IPS-20b (cell line): ENCODE measurements at regions not wholly inside any gene's neighbourhood (a gene's known extent, or its start where the extent isn't known, plus 50 kb on each side); places are given as distances from the start of the nearest gene placed in this dataset.
A peak's percentile ranks its signal among the peaks of the same experiment; 100 is the strongest.

Source experiments
- H3K27ac ChIP-seq: one replicate; pipeline ENCODE4 v1.5.1; 2013; ENCODE audit warnings: low read length
- H3K27me3 ChIP-seq: 2 replicates; pipeline ENCODE4 v1.6.1; 2013; ENCODE audit warnings: mild to moderate bottlenecking, low read length, inconsistent platforms; ENCODE audit not compliant: insufficient read depth
- H3K36me3 ChIP-seq: 2 replicates; pipeline ENCODE4 v1.6.1; 2013; ENCODE audit warnings: low read depth, mild to moderate bottlenecking, inconsistent platforms, low read length, moderate library complexity; ENCODE audit not compliant: insufficient read depth
- H3K4me1 ChIP-seq: 2 replicates; pipeline ENCODE4 v1.6.1; 2013; ENCODE audit warnings: mild to moderate bottlenecking, control low read depth, inconsistent platforms, low read length, moderate library complexity; ENCODE audit not compliant: insufficient read depth
- H3K4me3 ChIP-seq: 2 replicates; pipeline ENCODE4 v1.5.1; 2013; ENCODE audit warnings: mild to moderate bottlenecking, low read length, inconsistent platforms
- H3K9ac ChIP-seq: 2 replicates; pipeline ENCODE4 v1.6.1; 2013; ENCODE audit warnings: low read depth, mild to moderate bottlenecking, inconsistent platforms, low read length, moderate library complexity
- H3K9me3 ChIP-seq: 2 replicates; pipeline ENCODE4 v1.6.1; 2013; ENCODE audit warnings: mild to moderate bottlenecking, low read depth, low read length, inconsistent platforms; ENCODE audit not compliant: insufficient read depth

- Histone ChIP-seq H3K27me3 (peaks cover 49% of the 10 kb centered on the region), H3K4me3 (no peak overlapping the region), H3K9ac (no peak overlapping the region)
These were observed 148.4 kb upstream of the KCTD1 start for GRCh38 chr18:26696786-26697185.

DNA sequence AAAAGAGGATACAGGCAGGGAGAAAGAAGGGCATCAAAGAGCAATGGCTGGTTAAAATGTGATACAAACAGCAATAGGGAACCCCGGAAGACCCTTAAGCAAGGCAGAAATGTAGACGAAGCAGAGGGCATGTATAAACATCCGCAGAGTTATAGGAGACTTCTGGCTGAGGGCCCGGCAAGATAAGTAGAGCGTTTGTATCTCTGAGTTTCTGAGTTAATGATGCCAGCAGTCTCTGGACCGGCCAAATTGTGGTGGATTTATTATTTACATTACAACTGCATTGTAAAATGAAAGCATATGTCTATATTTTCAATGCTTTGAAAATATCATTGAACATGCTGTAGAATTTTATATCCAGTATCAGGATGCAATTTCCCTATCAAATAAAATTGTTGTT is 148.0 kb upstream of the KCTD1 start:
- no peak overlapping the region for H3K9ac ChIP-seq
- no peaks in the 10 kb centered on the region for H3K36me3 ChIP-seq
- no peak overlapping the region for H3K4me3 ChIP-seq
- peaks cover 44% of the 10 kb centered on the region for H3K27me3 ChIP-seq
- H3K4me1 ChIP-seq: 0 out of 2 replicates have a peak, but pooled peaks cover 3% of the 10 kb centered on the region
- no peaks in the 10 kb centered on the region for H3K9me3 ChIP-seq
- H3K27ac ChIP-seq: no peak overlapping the region

More at GRCh38 chr18:26696786-26697185, 148.4 kb upstream of the KCTD1 start:
- Histone ChIP-seq H3K36me3 (no peaks in the 10 kb centered on the region), H3K27ac (no peak overlapping the region), H3K9me3 (no peaks in the 10 kb centered on the region), H3K4me1 (0 out of 2 replicates have a peak, but pooled peaks cover 3% of the 10 kb centered on the region)

DNA sequence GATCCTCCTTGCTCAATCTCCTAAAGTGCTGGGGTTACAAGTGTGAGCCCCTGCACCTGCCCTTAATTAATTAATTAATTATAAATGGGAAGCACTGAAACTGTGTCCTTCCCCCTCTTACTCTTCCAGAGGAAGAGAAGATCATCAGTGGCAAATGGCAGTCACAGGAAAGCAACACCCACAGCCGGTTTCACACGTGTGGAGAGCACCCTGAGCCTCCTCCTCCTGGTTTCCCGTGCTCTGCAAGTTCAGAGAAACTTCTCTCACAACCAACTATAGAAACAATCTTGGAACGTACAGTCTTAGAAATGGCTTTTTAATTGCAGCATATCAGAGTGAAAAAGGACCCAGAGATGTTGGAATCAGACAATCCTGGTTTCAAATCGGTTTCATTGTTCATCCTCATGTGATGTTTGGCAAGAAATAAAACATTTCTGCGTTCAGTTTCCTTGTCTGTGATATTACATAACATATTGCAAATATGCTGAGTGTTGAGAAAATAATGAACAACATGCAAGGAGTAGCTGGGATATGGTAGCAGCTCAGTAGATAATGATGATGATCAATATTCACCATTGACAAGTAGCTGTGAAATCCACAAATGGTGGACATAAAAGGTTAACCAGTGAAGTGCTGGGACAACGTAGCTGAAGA is 141.0 kb upstream of the KCTD1 start:
- Histone ChIP-seq H3K4me1 (peaks cover 24% of the 10 kb centered on the region), H3K27ac (no peak overlapping the region), H3K36me3 (no peaks in the 10 kb centered on the region), H3K9me3 (no peaks in the 10 kb centered on the region), H3K4me3 (no peak overlapping the region), H3K9ac (no peak overlapping the region), H3K27me3 (no peaks in the 10 kb centered on the region)

GRCh38 chr18:26686532-26686931 is 138.2 kb upstream of the KCTD1 start:
- Histone ChIP-seq H3K4me1 (peaks cover 24% of the 10 kb centered on the region), H3K36me3 (no peaks in the 10 kb centered on the region), H3K9me3 (no peaks in the 10 kb centered on the region), H3K27me3 (peaks cover 2% of the 10 kb centered on the region; the same call in 1 of the 2 replicates), H3K27ac (no peak overlapping the region), H3K4me3 (no peak overlapping the region), H3K9ac (no peak overlapping the region)

- Histone ChIP-seq H3K27me3 (peaks cover 9% of the 10 kb centered on the region; the same call in 1 of the 2 replicates), H3K9ac (no peak overlapping the region; the same call in 1 of the 2 replicates), H3K9me3 (no peaks in the 10 kb centered on the region), H3K27ac (no peak overlapping the region), H3K36me3 (no peaks in the 10 kb centered on the region), H3K4me3 (no peak overlapping the region), H3K4me1 (peaks cover 24% of the 10 kb centered on the region)
These were observed 137.2 kb upstream of the KCTD1 start for GRCh38 chr18:26685438-26686157.

DNA sequence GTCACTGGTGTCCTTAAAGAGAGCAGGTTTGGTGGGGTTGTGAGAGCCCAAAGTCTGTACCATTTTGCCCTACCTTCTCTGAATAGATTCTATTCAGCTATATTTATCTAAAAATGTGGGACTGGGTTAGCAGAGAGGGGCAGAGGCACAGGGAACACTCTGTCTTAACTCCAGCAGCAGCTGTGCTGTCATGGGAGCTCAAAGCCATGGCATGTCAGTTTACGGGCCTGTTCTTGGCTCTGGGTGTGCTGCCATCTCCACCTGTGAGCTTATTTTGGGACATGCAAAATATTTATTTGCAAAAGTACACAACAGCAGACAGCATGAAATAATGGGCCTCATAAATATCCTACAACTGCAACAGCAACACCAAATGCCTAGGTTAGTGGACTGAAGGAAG is 129.6 kb upstream of the KCTD1 start:
- H3K36me3 ChIP-seq: no peaks in the 10 kb centered on the region
- peaks cover 3% of the 10 kb centered on the region; the same call in 1 of the 2 replicates for H3K9me3 ChIP-seq
- no peak overlapping the region for H3K4me3 ChIP-seq
- no peaks in the 10 kb centered on the region for H3K4me1 ChIP-seq
- no peak overlapping the region for H3K9ac ChIP-seq
- H3K27me3 ChIP-seq: peaks cover 15% of the 10 kb centered on the region; the same call in 1 of the 2 replicates
- no peak overlapping the region for H3K27ac ChIP-seq

DNA sequence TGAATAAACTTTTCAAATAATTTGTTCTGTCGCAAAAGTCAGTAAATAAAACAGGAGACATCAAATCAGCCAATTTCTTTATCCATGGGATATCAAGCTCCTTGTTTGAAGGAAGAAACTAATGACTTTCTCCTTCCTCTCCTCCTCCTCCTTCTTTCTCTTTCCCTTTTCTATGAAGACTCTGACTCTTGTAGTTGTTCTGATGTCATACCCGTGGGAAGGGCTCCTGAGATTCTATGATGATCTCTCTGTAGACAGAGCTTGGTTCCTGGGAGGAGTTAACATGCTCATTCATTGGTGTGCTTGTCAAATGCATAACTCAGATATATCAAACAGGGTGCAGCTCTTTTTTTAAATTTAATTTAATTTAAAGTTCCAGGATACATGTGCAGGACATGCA is 118.7 kb upstream of the KCTD1 start:
- Histone ChIP-seq H3K27ac (no peak overlapping the region), H3K9me3 (no peaks in the 10 kb centered on the region), H3K27me3 (no peaks in the 10 kb centered on the region), H3K4me3 (no peak overlapping the region), H3K36me3 (no peaks in the 10 kb centered on the region), H3K9ac (no peak overlapping the region), H3K4me1 (no peaks in the 10 kb centered on the region)

GRCh38 chr18:26662996-26663395 is 114.6 kb upstream of the KCTD1 start:
- no peak overlapping the region for H3K4me3 ChIP-seq
- H3K36me3 ChIP-seq: no peaks in the 10 kb centered on the region
- no peak overlapping the region for H3K9ac ChIP-seq
- peaks cover 17% of the 10 kb centered on the region for H3K27me3 ChIP-seq
- H3K9me3 ChIP-seq: no peaks in the 10 kb centered on the region
- H3K27ac ChIP-seq: no peak overlapping the region
- peaks cover 9% of the 10 kb centered on the region; the same call in 1 of the 2 replicates for H3K4me1 ChIP-seq

- Histone ChIP-seq H3K36me3 (no peaks in the 10 kb centered on the region), H3K9ac (peak overlapping the region; percentile 90; the same call in 1 of the 2 replicates), H3K4me3 (peak overlapping the region; percentile 91), H3K4me1 (peaks cover 22% of the 10 kb centered on the region; the same call in 1 of the 2 replicates), H3K27me3 (peaks cover 51% of the 10 kb centered on the region), H3K9me3 (no peaks in the 10 kb centered on the region), H3K27ac (no peak overlapping the region)
These were observed 109.6 kb upstream of the KCTD1 start for GRCh38 chr18:26657631-26658581.

GRCh38 chr18:26656944-26657536 is 108.7 kb upstream of the KCTD1 start:
- Histone ChIP-seq H3K4me3 (peak overlapping the region; percentile 91), H3K9ac (peak overlapping the region; percentile 90), H3K27ac (no peak overlapping the region)

GRCh38 chr18:26656431-26656943 is 108.1 kb upstream of the KCTD1 start:
- Histone ChIP-seq H3K4me1 (peaks cover 31% of the 10 kb centered on the region), H3K9ac (peak overlapping the region; percentile 77; the same call in 1 of the 2 replicates), H3K27ac (no peak overlapping the region), H3K27me3 (peaks cover 64% of the 10 kb centered on the region), H3K4me3 (peak overlapping the region; percentile 87; the same call in 1 of the 2 replicates), H3K9me3 (no peaks in the 10 kb centered on the region), H3K36me3 (no peaks in the 10 kb centered on the region)

More at GRCh38 chr18:26656944-26657536, 108.7 kb upstream of the KCTD1 start:
- Histone ChIP-seq H3K27me3 (peaks cover 59% of the 10 kb centered on the region), H3K9me3 (no peaks in the 10 kb centered on the region), H3K4me1 (peaks cover 31% of the 10 kb centered on the region), H3K36me3 (no peaks in the 10 kb centered on the region)
